ENCODE measurements at regions not wholly inside any gene's neighbourhood (a gene's known extent, or its start where the extent isn't known, plus 50 kb on each side); places are given as distances from the start of the nearest gene placed in this dataset.

DNA sequence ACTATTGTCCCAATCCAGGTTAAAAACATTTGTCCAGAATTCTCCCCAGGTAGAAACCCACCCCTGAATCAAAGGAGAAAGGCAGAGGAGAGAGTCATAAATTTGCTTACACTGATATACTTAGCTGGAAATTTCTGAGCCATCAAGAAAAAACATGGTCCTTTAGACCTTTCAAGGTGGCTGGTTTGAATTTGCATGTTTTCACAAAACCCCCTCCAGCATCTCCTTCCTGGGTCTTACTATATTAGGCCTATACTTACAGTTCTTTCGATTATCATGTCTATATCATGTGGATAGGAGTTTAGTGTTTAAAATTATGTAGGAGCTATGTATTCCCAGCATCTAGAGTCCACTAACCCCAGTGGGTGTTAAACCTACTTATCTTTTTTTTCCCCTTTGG lies 178.2 kb downstream of the PLPP3 start:
- H3K27me3 ChIP-seq (ENCODE audit: insufficient read depth, low read length), result no peaks in the 10 kb centered on the region
- no peak overlapping the region for H3K4me3 Mint-ChIP-seq

More for the DNA sequence above, 178.2 kb downstream of the PLPP3 start:
- H3K4ac ChIP-seq (ENCODE audit: low read depth, low read length), result no peak overlapping the region
- H2BK5ac ChIP-seq (ENCODE audit: insufficient read length, low read length), result no peak overlapping the region
- DNase-seq, result no peak
- H3T11ph ChIP-seq (ENCODE audit: low read length), result no peak overlapping the region
- H3K23me2 ChIP-seq (ENCODE audit: insufficient read length, low read depth, low read length, poor library complexity, severe bottlenecking), result no peaks in the 10 kb centered on the region
- H3K27ac Mint-ChIP-seq, result no peak overlapping the region
- no peaks in the 10 kb centered on the region; the same call in 1 of the 2 replicates for H3K4me1 ChIP-seq (ENCODE audit: insufficient read depth, low read length)
- H3K4me2 ChIP-seq (ENCODE audit: insufficient read depth, insufficient read length, low read length), result no peak overlapping the region
- no peak overlapping the region for H4K5ac ChIP-seq (ENCODE audit: insufficient read length, low read depth, low read length)
- H2AFZ ChIP-seq (ENCODE audit: low read length), result no peak overlapping the region
- no peaks in the 10 kb centered on the region for H3K9me3 ChIP-seq (ENCODE audit: control insufficient read depth, low read depth, low read length)
- H2BK12ac ChIP-seq (ENCODE audit: insufficient read length, low read depth, low read length), result no peak overlapping the region
- no peak overlapping the region for H3K27ac ChIP-seq (ENCODE audit: insufficient read length, low read depth, low read length)
- WGBS (ENCODE audit: extremely low coverage, insufficient read length, low lambda C conversion rate), result no CpG with 5 or more reads among the region's 1 CpG
- H3K27me3 Mint-ChIP-seq (ENCODE audit: low read depth), result peaks cover 1% of the 10 kb centered on the region; the same call in 1 of the 2 replicates
- no peaks in the 10 kb centered on the region for H3K9me3 Mint-ChIP-seq
- H3K56ac ChIP-seq (ENCODE audit: insufficient read length, low read depth, low read length), result no peak overlapping the region
- no peak overlapping the region for H4K91ac ChIP-seq (ENCODE audit: insufficient read length, low read depth, low read length)
- no peaks in the 10 kb centered on the region for H3K79me1 ChIP-seq (ENCODE audit: insufficient read depth, low read depth, low read length, poor library complexity, severe bottlenecking)
- no peak overlapping the region for H4K8ac ChIP-seq (replicated peaks; ENCODE audit: insufficient read length, low read depth, low read length)
- H3K9ac ChIP-seq (ENCODE audit: extremely low read depth, insufficient read length, low read length), result no peak overlapping the region
- H2BK15ac ChIP-seq (ENCODE audit: low read depth, low read length), result no peak overlapping the region
- no peak overlapping the region for H3K18ac ChIP-seq (ENCODE audit: insufficient read length, low read depth, low read length)
- H2BK20ac ChIP-seq (ENCODE audit: low read depth, low read length, poor library complexity, severe bottlenecking), result no peak overlapping the region
- TF ChIP-seq, protein P1, sequence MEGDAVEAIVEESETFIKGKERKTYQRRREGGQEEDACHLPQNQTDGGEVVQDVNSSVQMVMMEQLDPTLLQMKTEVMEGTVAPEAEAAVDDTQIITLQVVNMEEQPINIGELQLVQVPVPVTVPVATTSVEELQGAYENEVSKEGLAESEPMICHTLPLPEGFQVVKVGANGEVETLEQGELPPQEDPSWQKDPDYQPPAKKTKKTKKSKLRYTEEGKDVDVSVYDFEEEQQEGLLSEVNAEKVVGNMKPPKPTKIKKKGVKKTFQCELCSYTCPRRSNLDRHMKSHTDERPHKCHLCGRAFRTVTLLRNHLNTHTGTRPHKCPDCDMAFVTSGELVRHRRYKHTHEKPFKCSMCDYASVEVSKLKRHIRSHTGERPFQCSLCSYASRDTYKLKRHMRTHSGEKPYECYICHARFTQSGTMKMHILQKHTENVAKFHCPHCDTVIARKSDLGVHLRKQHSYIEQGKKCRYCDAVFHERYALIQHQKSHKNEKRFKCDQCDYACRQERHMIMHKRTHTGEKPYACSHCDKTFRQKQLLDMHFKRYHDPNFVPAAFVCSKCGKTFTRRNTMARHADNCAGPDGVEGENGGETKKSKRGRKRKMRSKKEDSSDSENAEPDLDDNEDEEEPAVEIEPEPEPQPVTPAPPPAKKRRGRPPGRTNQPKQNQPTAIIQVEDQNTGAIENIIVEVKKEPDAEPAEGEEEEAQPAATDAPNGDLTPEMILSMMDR (conservative IDR thresholded peaks at IDR 0.05), result no peak
- H3K14ac ChIP-seq (ENCODE audit: insufficient read depth, low read length), result no peak overlapping the region
- H2AK5ac ChIP-seq (ENCODE audit: insufficient read length, low read length), result no peak overlapping the region
- no peak overlapping the region for H2BK120ac ChIP-seq (ENCODE audit: low read depth, low read length, poor library complexity, severe bottlenecking)
- no peak overlapping the region for H3K23ac ChIP-seq (ENCODE audit: insufficient read length, low read depth, low read length)
- no peaks in the 10 kb centered on the region for H3K79me2 ChIP-seq (ENCODE audit: insufficient read depth, low read length)
- H3K36me3 Mint-ChIP-seq (ENCODE audit: insufficient read depth in 1 of 3, low read depth in 3 of 3), result no peaks in the 10 kb centered on the region
- H4K20me1 ChIP-seq (ENCODE audit: control insufficient read depth, insufficient read depth, insufficient read length), result no peaks in the 10 kb centered on the region
- H3K4me1 Mint-ChIP-seq, result peaks cover 11 to 15% of the 10 kb centered on the region in 2 experiments; a peak in 3 of 4 replicates

Data from H9 (cell line).